Liver (tissue), 7 donors: ENCODE measurements at regions not wholly inside any gene's neighbourhood (a gene's known extent, or its start where the extent isn't known, plus 50 kb on each side); places are given as distances from the start of the nearest gene placed in this dataset.

Experiments used
- DNase-seq: peaks from one replicate; pipeline ENCODE4 v3.0.0-alpha.2; 2017; ENCODE audit warnings: low spot score
- H3K27ac ChIP-seq, 2 donors: one replicate each; pipeline ENCODE4 v1.7.0; 2013; ENCODE audit warnings: inconsistent platforms in 2 of 2, low read length in 2 of 2, control low read depth in 1 of 2, low read depth in 1 of 2, mild to moderate bottlenecking in 1 of 2
- H3K27me3 ChIP-seq, 4 donors: one replicate each; pipeline versions ENCODE4 v1.6.1 to v1.7.0; 2013; ENCODE audit warnings: low read length in 3 of 4, inconsistent platforms in 1 of 4, mild to moderate bottlenecking in 1 of 4, moderate library complexity in 1 of 4; ENCODE audit not compliant: control insufficient read depth in 4 of 4, insufficient read depth in 4 of 4
- H3K36me3 ChIP-seq, 4 donors: one replicate each; pipeline versions ENCODE4 v1.6.1 to v1.7.0; 2013; ENCODE audit warnings: low read length in 3 of 4, mild to moderate bottlenecking in 3 of 4, low read depth in 1 of 4, moderate library complexity in 1 of 4; ENCODE audit not compliant: control insufficient read depth in 4 of 4, insufficient read depth in 3 of 4
- H3K4me1 ChIP-seq, 4 donors: one replicate each; pipeline versions ENCODE4 v1.6.1 to v1.7.0; 2013; ENCODE audit warnings: low read length in 3 of 4, mild to moderate bottlenecking in 3 of 4, moderate library complexity in 1 of 4; ENCODE audit not compliant: control insufficient read depth in 4 of 4, insufficient read depth in 4 of 4
- H3K4me3 ChIP-seq, 3 donors: one replicate each; pipeline versions ENCODE4 v1.6.1 to v1.7.0; 2013; ENCODE audit warnings: low read length in 3 of 3, control low read depth in 1 of 3, low read depth in 1 of 3, mild to moderate bottlenecking in 1 of 3
- H3K9ac ChIP-seq, 2 donors: one replicate each; pipeline ENCODE4 v1.7.0; 2013; ENCODE audit warnings: low read length in 2 of 2, mild to moderate bottlenecking in 2 of 2, moderate library complexity in 2 of 2, control low read depth in 1 of 2, low read depth in 1 of 2
- H3K9me3 ChIP-seq, 4 donors: one replicate each; pipeline versions ENCODE4 v1.6.1 to v1.7.0; 2013; ENCODE audit warnings: low read length in 3 of 4; ENCODE audit not compliant: control insufficient read depth in 4 of 4
- ATF3 ChIP-seq: IDR thresholded peaks from 2 replicates; pipeline ENCODE4 v1.6.1; 2016; ENCODE audit warnings: antibody characterized with exemption
- EGR1 ChIP-seq, 2 donors: IDR thresholded peaks; 2 replicates each; pipeline ENCODE4 v1.6.1; 2016 to 2018; ENCODE audit warnings: antibody characterized with exemption in 2 of 2, low read depth in 2 of 2
- FOXA1 ChIP-seq: IDR thresholded peaks from 2 replicates; pipeline ENCODE4 v1.6.1; 2016; ENCODE audit warnings: antibody characterized with exemption
- GABPA ChIP-seq, 2 donors: IDR thresholded peaks in 1 of 2; conservative IDR thresholded peaks in 1 of 2; 2 replicates each; pipeline ENCODE4 v1.6.1; 2016; ENCODE audit warnings: antibody characterized with exemption in 2 of 2, mild to moderate bottlenecking in 1 of 2, moderate library complexity in 1 of 2
- HNF4A ChIP-seq, 2 donors: conservative IDR thresholded peaks; 2 replicates each; pipeline ENCODE4 v1.6.1; 2016; ENCODE audit warnings: antibody characterized with exemption in 2 of 2, mild to moderate bottlenecking in 2 of 2
- HNF4G ChIP-seq: IDR thresholded peaks from 2 replicates; pipeline ENCODE4 v1.6.1; 2016; ENCODE audit warnings: antibody characterized with exemption
- JUND ChIP-seq, 2 donors: IDR thresholded peaks; 2 replicates each; pipeline ENCODE4 v1.6.1; 2016; ENCODE audit warnings: antibody characterized with exemption in 2 of 2
- MAX ChIP-seq: IDR thresholded peaks from 2 replicates; pipeline ENCODE4 v1.6.1; 2016; ENCODE audit warnings: antibody characterized with exemption
- NR2F2 ChIP-seq: IDR thresholded peaks from 2 replicates; pipeline ENCODE4 v1.6.1; 2016; ENCODE audit warnings: antibody characterized with exemption
- REST ChIP-seq: IDR thresholded peaks from 2 replicates; pipeline ENCODE4 v1.6.1; 2016; ENCODE audit warnings: antibody characterized with exemption, mild to moderate bottlenecking
- RXRA ChIP-seq, 2 donors: IDR thresholded peaks; 2 replicates each; pipeline ENCODE4 v1.6.1; 2017 to 2018; ENCODE audit warnings: antibody characterized with exemption in 2 of 2, mild to moderate bottlenecking in 1 of 2
- SP1 ChIP-seq: IDR thresholded peaks from 2 replicates; pipeline ENCODE4 v1.6.1; 2018; ENCODE audit warnings: antibody characterized with exemption, mild to moderate bottlenecking
- TAF1 ChIP-seq: conservative IDR thresholded peaks from 2 replicates; pipeline ENCODE4 v1.6.1; 2016; ENCODE audit warnings: antibody characterized with exemption, mild to moderate bottlenecking
- YY1 ChIP-seq: IDR thresholded peaks from 2 replicates; pipeline ENCODE4 v1.6.1; 2016; ENCODE audit warnings: antibody characterized with exemption, mild to moderate bottlenecking
- ZBTB33 ChIP-seq: IDR thresholded peaks from 2 replicates; pipeline ENCODE4 v1.6.1; 2016; ENCODE audit warnings: antibody characterized with exemption
- WGBS: extraction: QIAGEN DNeasy Blood & Tissue Kit; methylation state at CpG from one replicate; pipeline ENCODE4 v1.1.7; 2013; 5-methylcytosine and 5-hydroxymethylcytosine counted together
- donor health status: healthy.
- donor health status: healthy.
- donor health status: healthy.
- donor health status: healthy.

GRCh38 chrX:9102956-9103355 is 69.0 kb upstream of the FAM9B start:
- no peak for DNase-seq
- H3K36me3 ChIP-seq = no peaks in the 10 kb centered on the region
- H3K4me1 ChIP-seq = no peaks in the 10 kb centered on the region
- H3K9me3 ChIP-seq = no peaks in the 10 kb centered on the region
- H3K27me3 ChIP-seq = no peaks in the 10 kb centered on the region
- no peak overlapping the region for H3K4me3 ChIP-seq
- TF ChIP-seq ATF3 (no peak), FOXA1 (no peak), SP1 (no peak), NR2F2 (no peak), REST (no peak), TAF1 (no peak), HNF4G (no peak), ZBTB33 (no peak), EGR1 (IDR thresholded peaks at IDR 0.05; ENCODE audit: low read depth in 2 of 2) (no peak), YY1 (no peak)
- no peak overlapping the region for H3K9ac ChIP-seq
- WGBS = 54% methylated on average over 4 of the region's 4 CpGs
- no peak overlapping the region for H3K27ac ChIP-seq

GRCh38 chrX:9108054-9108453 is 74.1 kb upstream of the FAM9B start:
- no peak overlapping the region for H3K27ac ChIP-seq
- no peak overlapping the region for H3K4me3 ChIP-seq
- no peaks in the 10 kb centered on the region for H3K9me3 ChIP-seq
- no peaks in the 10 kb centered on the region for H3K4me1 ChIP-seq
- WGBS = 76% methylated on average over 1 of the region's 1 CpG
- H3K9ac ChIP-seq = no peak overlapping the region
- H3K36me3 ChIP-seq = no peaks in the 10 kb centered on the region
- no peaks in the 10 kb centered on the region for H3K27me3 ChIP-seq
- no peak for TF ChIP-seq RXRA (IDR thresholded peaks at IDR 0.05)
- no peak for TF ChIP-seq GABPA (IDR thresholded peaks at IDR 0.05 in 1 of 2, conservative IDR thresholded peaks at IDR 0.05 in 1 of 2)
- TF ChIP-seq ZBTB33 = no peak
- TF ChIP-seq MAX = no peak
- TF ChIP-seq JUND (IDR thresholded peaks at IDR 0.05) = no peak
- TF ChIP-seq SP1 = no peak
- no peak for TF ChIP-seq NR2F2
- TF ChIP-seq HNF4A (conservative IDR thresholded peaks at IDR 0.05) = no peak
- DNase-seq = no peak
